Medulla oblongata (tissue), 1 donor: ENCODE measurements at regions not wholly inside any gene's neighbourhood (a gene's known extent, or its start where the extent isn't known, plus 50 kb on each side); places are given as distances from the start of the nearest gene placed in this dataset.

Experiments
- DNase-seq: peaks from one replicate; pipeline ENCODE4 v3.0.0-alpha.2; 2015; ENCODE audit errors: extremely low spot score

DNA sequence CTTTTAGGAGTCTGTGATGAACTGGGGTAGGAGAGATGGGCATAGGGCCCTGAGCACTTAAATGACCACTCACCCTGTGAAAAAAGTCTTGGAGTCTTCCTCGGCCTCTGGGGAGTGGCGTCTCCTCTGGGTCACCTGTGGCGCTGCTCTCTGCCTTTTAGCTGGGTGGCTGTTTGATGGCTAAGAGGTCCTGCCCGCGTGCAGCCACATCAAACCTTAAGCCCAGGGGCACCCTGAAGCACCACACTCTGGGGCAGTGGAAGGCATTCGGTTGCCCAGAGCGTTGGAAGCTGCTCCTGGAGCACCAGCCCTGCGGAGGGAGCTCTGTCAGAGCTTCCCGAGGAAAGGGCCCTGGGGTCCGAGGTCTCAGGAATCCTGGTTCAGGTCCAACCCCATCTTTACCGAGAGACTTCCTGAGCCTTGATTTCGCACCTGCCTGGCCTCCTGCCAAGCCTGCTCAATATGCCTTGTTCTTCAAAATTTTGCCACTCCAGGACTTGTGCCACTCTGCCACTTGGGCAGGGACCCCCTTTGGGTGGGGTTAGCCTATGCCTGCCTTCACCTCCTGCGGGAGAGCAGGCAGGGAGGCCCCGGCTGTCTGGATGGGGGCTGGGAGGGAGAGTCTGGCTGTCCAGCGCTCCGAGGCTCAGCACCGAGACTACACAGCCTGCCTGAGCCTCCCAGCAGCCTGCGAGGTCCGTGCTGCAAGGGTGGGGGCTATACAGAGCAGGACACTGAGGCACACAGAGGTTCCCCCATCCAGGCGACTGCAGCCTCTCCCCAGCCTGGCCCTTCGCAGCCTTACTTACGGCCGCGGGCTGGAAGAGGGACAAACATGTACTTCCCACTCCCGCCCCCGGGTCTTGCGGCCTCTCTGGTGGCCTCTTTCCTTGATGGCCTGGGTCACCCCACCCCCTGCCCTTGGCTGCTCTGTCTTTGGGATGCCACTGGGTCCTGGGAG is 63.4 kb upstream of the RNU6ATAC start:
- no peak for DNase-seq

DNA sequence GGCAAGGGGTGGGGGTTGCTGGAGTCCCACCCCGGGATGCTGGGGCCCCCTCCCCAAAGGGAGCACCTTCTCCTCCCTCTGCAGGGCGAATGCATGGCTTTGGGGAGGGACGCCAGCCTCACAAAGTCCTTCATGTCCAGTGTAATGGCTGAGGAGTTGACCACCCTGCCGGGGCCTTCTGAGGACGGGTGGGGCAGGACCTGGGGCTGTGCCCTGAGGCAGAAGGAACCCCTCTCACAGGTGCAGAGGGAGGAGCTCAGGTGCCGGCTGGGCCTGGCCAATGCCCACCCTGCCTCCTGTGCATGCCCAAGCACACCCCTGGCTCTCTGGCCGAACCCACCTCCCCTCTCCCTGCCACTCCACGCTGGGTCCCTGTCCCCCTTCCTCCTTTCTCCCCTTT is 64.3 kb upstream of the RNU6ATAC start:
- DNase-seq: no peak

DNA sequence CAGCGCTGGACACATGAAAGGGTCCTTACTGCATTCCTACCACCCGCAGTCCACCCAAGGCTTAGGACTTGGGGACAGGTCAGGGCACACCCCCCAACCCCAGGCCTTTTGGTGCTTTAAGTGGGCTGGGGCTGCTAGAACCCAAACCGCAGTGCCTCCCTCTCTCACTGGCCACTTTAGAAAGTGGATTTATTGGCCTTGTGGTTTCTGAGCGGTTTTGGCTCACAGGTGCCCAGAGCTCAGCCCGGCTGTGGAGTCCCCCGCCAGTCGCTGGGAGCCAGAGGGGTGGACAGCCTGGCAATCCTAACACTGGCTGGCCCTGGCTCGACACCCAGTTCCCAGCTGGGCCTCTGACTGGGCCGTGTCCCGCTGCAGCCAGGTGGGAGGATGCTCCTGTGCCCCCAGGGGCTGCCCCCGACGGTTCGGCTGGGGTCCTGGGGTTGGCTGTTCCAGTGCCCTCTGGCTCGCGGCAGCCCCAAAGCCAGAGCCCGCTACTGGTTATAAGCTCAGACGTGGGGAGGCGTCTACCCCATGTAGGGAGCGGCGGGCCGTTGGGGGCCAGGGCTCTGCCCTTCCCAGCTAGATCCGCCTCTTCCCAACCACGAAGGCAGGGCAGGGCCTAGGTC is 65.2 kb upstream of the RNU6ATAC start:
- no peak for DNase-seq

DNA sequence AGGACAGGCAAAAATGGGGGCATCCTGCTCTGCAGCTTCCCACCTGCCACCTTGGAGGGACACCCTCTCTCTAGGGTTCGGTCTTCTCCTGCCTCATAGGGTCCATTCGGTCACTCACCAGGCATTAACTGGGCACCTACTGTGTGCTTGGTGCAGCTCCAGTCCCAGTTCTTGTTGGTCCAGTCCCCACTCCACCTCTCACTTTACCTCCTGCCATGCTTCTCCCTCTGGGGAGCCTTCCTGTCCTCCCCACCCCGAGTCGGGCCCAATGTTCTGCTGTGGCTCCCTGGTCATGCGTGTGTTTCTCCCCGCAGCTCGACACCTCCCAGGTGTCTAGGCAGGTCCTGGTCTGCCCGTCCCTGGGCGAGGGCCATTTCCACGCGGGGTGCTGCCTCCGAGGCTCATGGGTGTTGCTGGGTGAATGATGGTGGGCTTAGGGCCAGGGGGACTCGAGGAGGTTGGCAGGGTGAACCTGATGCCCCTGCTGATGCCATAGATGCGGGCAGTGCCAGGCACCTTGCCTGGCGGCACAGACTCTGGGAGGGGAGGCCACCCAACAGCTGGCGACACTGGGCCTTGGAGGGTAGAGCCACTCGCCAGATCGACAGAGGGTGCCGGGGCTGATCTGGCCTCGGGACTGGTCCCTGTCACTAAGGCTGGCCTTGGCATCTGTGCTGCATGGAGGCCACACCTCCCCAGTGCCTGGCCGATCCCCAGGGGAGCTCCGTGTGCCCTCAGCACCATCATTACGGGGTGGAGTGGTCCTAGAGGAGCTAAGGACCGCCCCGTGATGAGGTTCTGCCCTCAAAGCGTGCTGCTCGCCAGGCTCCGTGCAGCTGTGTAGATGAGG is 66.0 kb upstream of the RNU6ATAC start:
- DNase-seq: no peak

DNA sequence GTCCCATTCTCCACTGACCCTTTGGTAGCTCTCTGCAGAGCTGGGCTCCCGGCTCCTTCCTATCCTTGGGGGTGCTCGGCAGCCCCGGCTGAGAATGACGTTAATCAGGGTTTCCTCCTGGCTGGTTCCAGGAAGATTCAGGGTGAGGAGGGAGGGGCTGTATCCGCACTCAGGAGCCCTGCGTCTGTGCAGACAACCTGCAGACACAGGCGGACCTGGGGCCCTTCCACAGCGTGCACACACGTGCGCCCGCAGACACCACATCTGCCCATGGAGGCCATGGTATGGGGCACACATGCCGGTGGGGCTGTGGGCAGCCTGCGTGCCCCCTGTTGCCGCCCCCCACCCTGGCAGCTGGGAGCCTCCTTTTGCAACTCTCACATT is 66.6 kb upstream of the RNU6ATAC start:
- no peak for DNase-seq

DNA sequence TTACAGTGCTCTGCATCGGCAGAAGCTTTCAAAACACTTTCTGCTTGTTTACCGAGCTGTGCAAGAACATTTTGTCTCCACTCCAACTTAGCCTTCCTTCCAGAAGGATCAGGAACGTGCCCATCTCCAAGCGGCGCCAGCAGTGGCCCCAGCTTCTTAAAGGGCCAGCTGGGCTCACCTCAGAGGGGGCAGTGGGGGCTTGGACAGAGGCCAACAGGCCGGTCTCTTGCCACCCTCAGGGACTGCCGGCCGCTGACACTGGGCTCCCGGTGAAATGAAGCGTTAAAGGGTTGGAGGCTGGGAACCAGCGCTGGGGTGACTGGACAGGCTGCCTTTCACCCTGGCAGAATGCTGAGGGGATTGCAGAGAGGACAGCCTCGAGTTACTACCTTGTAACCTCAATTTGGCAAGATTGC is 67.0 kb upstream of the RNU6ATAC start:
- DNase-seq: no peak

DNA sequence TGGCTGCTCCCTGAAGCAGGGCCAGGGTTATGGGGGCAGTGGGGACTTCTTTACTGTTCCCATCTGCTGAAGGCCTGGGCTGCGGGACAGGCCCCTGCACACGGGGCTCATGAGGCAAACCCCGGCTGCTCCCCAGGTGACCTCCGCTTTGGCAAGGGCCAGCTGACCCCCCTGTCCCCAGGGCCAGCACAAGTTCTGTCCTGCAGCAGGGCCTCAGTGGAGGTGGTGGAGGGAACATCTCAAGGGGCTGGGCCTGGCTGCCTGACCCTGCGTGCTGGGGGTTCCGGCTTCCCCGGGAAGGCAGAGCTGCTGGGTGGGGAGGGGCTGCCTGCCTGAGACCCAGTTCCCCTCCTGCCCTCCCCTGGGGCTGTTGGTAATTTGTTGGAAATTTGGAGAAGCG is 67.4 kb upstream of the RNU6ATAC start:
- no peak for DNase-seq

DNA sequence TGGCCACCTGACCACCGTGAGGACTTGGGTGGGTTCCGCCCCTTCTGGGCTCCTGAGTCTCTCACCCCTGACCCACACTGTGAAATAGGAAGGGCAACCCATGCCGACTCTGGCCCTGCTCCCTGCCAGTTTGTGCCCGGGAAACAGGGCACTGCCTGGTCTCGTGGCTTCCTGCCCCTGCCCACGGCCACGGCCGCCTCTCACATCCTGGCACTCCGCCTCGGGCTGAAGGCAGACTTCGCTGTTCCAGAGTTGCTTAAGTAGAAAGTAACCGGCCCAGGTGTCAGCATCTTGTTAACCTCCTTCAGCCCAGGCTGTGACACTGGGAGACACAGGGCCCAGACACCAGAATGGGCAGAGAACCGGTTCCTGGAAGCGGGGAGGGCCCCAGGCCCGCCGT is 68.7 kb upstream of the RNU6ATAC start:
- peak; percentile 46 for DNase-seq

DNA sequence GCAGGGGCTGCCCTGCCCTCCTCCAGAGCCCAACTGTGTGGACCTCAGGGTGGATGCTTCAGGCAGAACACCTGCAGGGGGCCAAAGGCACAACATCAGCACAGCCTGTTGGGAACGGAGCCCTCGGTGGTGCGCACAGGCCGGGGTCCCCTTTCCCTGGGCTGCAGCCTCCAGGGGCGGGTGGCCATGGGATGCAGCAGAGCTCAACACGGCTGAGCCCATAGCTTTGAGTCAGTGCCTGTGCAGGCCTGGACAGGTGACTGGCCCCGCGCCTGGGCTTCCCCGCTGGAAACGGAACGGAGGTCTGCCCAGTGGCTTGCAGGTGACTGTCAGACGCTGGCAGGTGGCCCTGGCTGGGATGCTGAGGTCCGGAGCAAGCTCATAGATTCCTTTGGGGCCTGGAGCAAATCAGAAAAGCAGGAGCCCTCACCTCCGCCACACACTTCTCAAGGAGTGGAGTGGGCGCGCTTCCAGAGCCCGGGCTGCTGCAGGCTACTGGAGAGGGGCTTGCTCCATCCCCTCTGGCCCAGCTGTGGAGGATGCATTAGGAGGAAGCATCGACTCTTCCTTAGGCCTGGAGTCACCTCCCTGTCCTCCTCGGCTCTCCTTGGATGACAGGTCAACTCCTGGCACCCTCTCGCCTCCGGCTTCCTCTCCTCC is 69.8 kb upstream of the RNU6ATAC start:
- no peak for DNase-seq

DNA sequence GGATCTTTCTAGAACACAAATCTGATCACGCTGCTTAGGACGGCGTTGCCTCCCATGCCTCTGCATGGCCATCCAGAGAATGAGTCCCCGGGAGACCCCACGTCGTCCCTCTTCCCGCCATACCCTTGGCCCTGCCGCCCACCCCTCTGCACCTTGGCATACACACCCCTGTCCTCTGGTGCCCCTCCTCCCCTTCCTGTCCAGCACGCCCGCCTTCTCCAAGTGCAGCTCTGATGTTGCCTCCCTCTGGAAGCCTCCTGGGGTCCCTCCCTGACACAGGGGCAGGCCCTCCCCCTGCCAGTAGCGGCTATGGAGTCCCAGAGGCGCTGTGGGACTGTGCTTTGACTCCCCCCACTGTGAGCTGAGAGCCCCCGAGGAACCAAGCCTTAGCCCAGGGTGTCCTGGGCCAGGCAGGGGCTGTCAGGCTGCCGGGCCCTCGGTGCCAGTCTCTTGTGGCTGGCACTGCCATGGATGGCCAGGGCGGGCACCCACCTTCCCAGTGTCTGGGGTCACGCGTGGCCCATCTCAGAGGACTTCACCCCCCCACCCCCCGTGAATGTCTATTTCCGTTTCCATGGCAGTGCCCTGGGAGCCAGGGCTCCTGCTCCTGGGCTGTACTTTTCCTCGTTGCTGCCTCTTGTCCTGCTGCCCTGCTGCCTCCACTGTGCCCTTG is 70.5 kb upstream of the RNU6ATAC start:
- DNase-seq: no peak

DNA sequence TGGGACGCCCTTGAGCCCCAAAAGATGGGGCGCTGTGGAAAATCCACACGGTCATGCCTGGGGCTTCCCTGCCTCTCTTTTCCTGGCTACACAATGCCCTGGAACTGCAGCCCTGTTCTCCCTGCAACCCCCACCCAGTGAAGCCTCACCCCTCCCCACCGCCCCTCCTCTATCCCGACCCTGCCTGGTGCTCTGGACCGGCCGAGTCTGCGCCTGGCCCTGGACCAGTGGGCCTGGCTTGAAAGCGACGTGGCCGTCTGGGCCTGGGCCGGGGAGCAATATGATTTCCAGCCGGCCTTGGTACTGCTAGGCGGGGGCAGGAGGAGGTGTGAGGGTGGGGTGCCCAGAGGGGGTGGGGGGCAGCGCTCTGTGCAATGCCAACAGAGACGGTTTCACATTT is 71.0 kb upstream of the RNU6ATAC start:
- DNase-seq: no peak

DNA sequence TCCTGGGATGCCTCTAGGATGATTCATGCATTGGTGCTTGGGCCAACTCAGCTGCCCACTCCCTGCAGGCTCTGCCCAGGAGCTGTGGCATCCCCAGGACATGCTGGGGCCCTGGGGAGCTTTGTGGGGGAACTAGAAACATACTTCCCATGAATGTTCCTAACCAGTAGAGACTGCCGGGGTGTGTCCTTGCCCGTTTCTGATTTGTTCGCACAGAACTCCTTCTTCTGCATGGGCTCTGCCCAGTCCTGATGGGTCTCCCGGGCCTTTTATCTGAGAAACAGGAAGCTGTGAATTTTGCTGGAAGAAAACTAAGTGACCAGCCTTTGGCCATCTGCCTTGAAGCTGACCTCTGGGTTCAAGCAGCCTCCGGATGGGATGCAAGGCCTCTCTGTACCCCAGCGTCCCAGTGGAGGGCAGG is 71.6 kb upstream of the RNU6ATAC start:
- no peak for DNase-seq

DNA sequence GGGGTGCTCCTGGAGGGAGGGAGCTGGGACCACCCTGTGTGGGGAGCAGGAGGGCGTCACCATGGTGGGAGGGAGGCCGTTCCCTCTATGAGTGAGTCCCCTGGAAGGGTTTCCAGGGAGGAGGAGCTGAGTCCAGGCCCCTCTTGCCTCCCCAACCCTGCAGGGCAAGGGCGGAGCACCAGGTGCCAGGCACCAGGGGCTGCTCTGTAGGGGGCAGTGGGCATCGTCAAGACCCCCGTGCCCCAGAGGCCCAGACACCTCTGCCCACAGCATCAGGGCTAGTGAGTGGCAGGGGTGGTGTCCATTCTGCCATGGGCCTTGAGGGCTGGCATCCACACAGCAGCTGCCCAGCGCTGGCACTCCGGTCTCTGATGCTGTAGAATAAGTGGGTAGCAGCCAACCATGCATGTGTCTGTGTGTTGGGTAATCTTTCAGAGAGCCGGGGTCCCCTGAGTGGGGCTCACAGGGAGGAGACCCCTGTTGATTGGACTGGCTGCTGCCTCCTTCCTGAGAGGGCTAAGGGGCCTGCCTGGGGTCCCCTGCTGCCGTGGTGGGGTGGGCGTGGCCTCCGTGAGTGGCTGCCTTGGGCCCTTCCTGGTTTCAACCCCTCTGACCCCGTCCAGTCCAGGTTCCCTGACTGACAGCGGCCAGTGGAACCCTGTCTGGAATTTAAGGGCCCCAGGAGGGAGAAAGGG is 72.7 kb upstream of the RNU6ATAC start:
- DNase-seq: no peak

DNA sequence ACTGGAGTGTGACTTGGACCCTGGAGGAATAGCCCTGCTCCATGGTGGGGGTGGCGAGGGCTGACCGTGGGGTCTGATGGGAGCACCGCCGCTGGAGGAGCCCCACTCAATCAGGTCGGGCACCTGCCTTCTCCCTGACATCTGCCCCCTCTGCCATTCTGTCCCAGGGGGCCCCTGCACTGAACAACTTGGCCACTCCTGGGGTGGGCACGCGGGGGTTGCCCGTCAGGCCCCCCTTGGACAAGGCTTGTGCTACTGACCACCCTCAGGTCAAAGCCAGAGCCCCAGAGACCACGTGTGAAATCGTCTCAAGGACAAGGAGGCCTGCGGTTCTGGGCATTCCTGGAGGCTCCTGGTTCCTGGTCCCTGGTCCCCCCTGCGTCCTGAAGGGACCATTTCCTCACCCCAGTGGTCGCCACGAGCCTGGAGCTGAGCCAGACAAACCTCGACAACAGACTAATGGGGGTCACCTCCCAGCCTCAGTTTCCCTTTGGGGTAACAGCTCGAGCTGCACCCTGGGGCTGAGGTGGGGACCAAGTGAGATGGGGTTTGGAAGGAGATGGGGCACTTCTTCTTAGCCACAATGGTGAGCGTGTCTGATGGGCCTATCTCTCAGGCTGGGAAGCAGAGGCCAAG is 73.4 kb upstream of the RNU6ATAC start:
- DNase-seq: no peak

DNA sequence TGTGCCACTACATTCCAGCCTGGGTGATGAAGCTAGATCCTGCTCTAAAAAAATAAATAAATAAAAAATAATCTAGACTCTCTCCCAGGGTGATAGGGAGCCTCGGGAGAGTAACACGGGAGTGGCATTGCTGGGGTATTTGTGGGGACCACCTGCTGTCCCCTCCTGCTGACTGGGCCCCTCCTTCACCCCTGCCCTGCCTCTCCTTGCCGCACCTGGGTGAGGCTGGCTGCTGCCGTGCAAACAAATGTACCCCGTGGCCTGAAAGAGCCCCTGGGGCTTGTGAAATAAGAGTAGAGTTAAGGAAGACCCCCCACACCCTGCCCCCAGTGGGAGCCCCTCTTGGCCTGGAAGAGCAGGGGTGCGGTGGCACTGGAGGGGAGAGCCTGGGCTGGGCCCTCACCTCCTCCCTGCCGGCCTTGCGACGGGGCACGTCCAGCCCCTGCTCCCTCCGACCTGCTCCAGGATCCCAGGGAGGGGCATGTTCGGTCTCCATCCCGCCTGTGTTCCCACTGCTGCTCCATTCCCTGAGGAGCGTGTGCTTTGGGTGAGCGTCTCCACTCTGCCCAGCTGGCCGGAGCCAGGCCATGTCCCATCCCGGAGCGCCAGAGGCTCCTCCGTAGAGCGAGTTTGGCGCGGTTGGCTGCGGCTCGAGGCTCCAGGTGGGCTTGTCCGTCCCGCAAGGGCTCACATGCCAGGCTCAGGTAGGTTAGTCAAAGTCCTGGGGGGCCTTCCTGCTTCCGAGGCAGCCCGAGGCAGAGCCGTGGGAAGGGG is 75.0 kb upstream of the RNU6ATAC start:
- no peak for DNase-seq

DNA sequence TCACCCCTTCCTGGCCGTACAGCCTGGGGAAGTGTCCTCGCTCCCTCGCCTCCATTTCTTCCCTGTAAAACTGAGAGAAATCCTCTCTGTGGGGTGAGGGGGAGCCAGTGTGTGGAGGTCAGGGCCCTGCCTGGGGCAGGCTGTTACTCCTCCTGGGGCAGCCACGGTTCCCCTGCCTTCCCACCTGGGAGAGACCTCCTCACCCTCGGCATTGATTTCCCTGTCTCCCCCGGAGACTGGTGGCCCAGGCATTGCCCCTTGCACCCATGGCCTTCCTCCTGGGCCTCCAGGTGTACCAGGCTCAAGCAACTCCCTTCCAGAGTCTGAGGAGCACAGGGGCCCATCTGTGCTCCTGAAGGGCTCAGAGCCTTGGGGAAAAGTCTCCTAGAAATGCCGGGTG is 75.6 kb upstream of the RNU6ATAC start:
- DNase-seq: no peak

DNA sequence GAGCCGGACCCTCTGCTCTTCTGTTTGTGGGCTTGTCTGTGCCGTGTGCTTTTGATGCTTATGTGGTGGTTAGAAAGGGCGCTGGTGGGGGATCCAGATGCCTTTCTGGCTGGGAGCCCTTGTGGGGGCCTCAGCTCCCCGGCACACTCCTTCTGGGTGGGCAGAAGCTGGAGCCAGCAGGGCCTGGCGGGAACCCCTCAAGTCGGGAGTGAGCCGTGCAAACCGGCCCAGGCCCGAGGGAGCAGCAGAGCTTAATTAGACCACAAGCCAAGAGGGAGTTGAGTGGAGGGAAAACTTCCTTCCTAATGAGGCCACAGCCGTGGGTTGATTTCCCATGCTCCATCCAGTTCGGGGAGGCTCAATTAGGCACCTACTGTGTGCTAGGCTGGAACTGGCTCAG is 76.0 kb upstream of the RNU6ATAC start:
- DNase-seq: no peak

DNA sequence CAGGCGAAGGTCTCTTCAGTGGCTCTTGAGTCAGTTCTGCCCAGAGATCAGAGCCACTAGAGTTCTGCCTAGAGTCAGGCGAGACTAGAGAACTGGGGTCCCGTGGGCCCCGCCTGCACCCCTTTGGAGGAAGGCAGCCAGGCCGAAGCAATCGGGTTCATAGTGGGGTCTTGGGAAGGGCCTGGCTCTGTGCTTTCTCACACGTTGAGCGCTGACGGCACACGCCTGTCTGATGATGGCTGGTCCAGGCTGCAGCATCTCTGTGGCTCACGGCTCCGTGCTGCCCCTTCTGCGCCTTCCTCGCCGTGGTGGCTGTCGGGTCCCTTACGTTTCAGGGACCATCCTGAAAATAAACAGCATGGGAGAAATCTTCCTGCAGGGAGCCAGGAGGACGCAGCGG is 78.3 kb upstream of the RNU6ATAC start:
- DNase-seq: no peak

DNA sequence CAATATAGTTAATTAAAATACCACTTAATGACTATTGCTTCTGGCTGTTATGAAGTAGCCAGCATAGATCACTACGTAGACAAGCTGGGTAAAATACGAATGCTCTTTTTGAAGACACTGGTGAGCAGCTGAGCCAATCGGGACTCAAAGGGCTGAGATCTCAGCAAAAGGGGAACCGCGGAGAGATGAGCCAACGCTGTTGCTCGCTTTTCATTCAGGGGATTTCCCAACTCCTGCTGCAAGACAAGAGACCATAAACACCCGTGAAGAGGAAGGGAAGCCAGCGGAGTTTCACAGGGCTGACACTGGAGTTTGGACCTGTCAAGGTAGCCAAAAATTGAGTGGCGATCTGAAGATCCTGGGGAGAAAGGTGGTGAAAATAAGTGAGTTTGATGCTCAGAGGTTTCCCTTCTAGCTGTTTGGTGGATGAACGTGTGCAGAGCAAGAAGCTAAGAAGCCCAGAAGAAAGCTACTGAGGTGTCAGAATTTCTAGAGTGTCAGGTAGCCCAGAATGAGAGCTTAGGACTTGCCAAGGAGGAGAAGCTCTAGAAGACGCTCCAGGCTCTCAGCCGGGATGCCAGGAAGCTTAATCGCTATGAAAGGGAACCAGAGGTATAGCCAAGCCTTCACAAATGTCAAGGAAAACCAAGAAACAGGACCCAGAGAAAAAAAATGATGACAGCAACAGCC is 79.6 kb upstream of the RNU6ATAC start:
- DNase-seq: peak; percentile 85
